ENCODE measurements at regions not wholly inside any gene's neighbourhood (a gene's known extent, or its start where the extent isn't known, plus 50 kb on each side); places are given as distances from the start of the nearest gene placed in this dataset.

- H3K14ac ChIP-seq (ENCODE audit: insufficient read depth, low read length), result no peak overlapping the region
These were observed 232.0 kb downstream of the IRX1 start for GRCh38 chr5:3827624-3828023.

More at GRCh38 chr5:3827624-3828023, 232.0 kb downstream of the IRX1 start:
- no peaks in the 10 kb centered on the region for H3K79me1 ChIP-seq (ENCODE audit: insufficient read depth, low read depth, low read length, poor library complexity, severe bottlenecking)
- H3K4me2 ChIP-seq (ENCODE audit: insufficient read depth, insufficient read length, low read length), result no peak overlapping the region
- H3K4ac ChIP-seq (ENCODE audit: low read depth, low read length), result no peak overlapping the region
- H3K4me1 Mint-ChIP-seq, result peaks cover 5 to 7% of the 10 kb centered on the region in 2 experiments; a peak in 3 of 4 replicates
- no peak for TF ChIP-seq CTCF (conservative IDR thresholded peaks at IDR 0.05)
- H2BK12ac ChIP-seq (ENCODE audit: insufficient read length, low read depth, low read length), result no peak overlapping the region
- H2BK15ac ChIP-seq (ENCODE audit: low read depth, low read length), result no peak overlapping the region
- H3K4me3 Mint-ChIP-seq, result no peak overlapping the region
- no peaks in the 10 kb centered on the region for H3K4me1 ChIP-seq (ENCODE audit: insufficient read depth, low read length)
- no peak overlapping the region for H3K23ac ChIP-seq (ENCODE audit: insufficient read length, low read depth, low read length)
- WGBS (ENCODE audit: extremely low coverage, insufficient read length, low lambda C conversion rate), result no CpG with 5 or more reads among the region's 8 CpGs
- H3K27ac Mint-ChIP-seq, result no peak overlapping the region
- no peaks in the 10 kb centered on the region for H4K20me1 ChIP-seq (ENCODE audit: control insufficient read depth, insufficient read depth, insufficient read length)
- no peak overlapping the region for H2BK20ac ChIP-seq (ENCODE audit: low read depth, low read length, poor library complexity, severe bottlenecking)
- no peaks in the 10 kb centered on the region for H3K27me3 ChIP-seq (ENCODE audit: insufficient read depth, low read length)
- DNase-seq, result no peak
- H3K56ac ChIP-seq (ENCODE audit: insufficient read length, low read depth, low read length), result no peak overlapping the region
- H3K36me3 Mint-ChIP-seq (ENCODE audit: insufficient read depth in 1 of 3, low read depth in 3 of 3), result peaks cover 0 to 3% (median 0%) of the 10 kb centered on the region in 3 experiments; a peak in 1 of 7 replicates
- no peak overlapping the region for H4K91ac ChIP-seq (ENCODE audit: insufficient read length, low read depth, low read length)
- H2AFZ ChIP-seq (ENCODE audit: low read length), result no peak overlapping the region
- no peak overlapping the region for H3K9ac ChIP-seq (ENCODE audit: extremely low read depth, insufficient read length, low read length)
- H3K27ac ChIP-seq (ENCODE audit: insufficient read length, low read depth, low read length), result no peak overlapping the region
- H3K79me2 ChIP-seq (ENCODE audit: insufficient read depth, low read length), result no peaks in the 10 kb centered on the region
- H3K18ac ChIP-seq (ENCODE audit: insufficient read length, low read depth, low read length), result no peak overlapping the region
- H4K8ac ChIP-seq (replicated peaks; ENCODE audit: insufficient read length, low read depth, low read length), result no peak overlapping the region
- no peak overlapping the region for H2AK5ac ChIP-seq (ENCODE audit: insufficient read length, low read length)
- no peak overlapping the region for H2BK5ac ChIP-seq (ENCODE audit: insufficient read length, low read length)
- H4K5ac ChIP-seq (ENCODE audit: insufficient read length, low read depth, low read length), result no peak overlapping the region
- H3K9me3 ChIP-seq (ENCODE audit: control insufficient read depth, low read depth, low read length), result no peaks in the 10 kb centered on the region
- H3T11ph ChIP-seq (ENCODE audit: low read length), result no peak overlapping the region
- no peaks in the 10 kb centered on the region for H3K23me2 ChIP-seq (ENCODE audit: insufficient read length, low read depth, low read length, poor library complexity, severe bottlenecking)
- H3K9me3 Mint-ChIP-seq, result peaks cover 3 to 4% of the 10 kb centered on the region in 2 experiments; a peak in 1 of 5 replicates
- no peaks in the 10 kb centered on the region for H3K27me3 Mint-ChIP-seq (ENCODE audit: low read depth)
- no peak overlapping the region for H2BK120ac ChIP-seq (ENCODE audit: low read depth, low read length, poor library complexity, severe bottlenecking)

Measured in H9 (cell line).